Lower leg skin (tissue), 4 donors: ENCODE measurements at regions not wholly inside any gene's neighbourhood (a gene's known extent, or its start where the extent isn't known, plus 50 kb on each side); places are given as distances from the start of the nearest gene placed in this dataset.

Source experiments
- DNase-seq, 2 donors: peaks; one replicate each; pipeline ENCODE4 v3.0.0-alpha.2; 2019; ENCODE audit warnings: low spot score in 2 of 2
- H3K4me3 ChIP-seq: fragments of 200-600 bp; sonication (generic); 2 replicates; pipeline ENCODE4 v1.5.1; 2017; ENCODE audit warnings: mild to moderate bottlenecking, low read depth; ENCODE audit not compliant: poor library complexity, severe bottlenecking
- CTCF ChIP-seq, 3 donors: fragments of 450-650 bp; IDR thresholded peaks; one replicate each; pipeline ENCODE4 v1.5.1; 2016; ENCODE audit warnings: antibody characterized with exemption in 3 of 3, mild to moderate bottlenecking in 3 of 3, moderate library complexity in 2 of 3
- POLR2A ChIP-seq, 2 donors: fragments of 450-650 bp; IDR thresholded peaks; one replicate each; pipeline ENCODE4 v1.6.1; 2016 to 2017; ENCODE audit warnings: antibody characterized with exemption in 2 of 2, mild to moderate bottlenecking in 1 of 2, moderate library complexity in 1 of 2
- WGBS, 2 donors: methylation state at CpG; one replicate each; pipeline ENCODE4 v1.1.5; 2018; 5-methylcytosine and 5-hydroxymethylcytosine counted together
- intact Hi-C: fragments of 100-400 bp; cut with DNase I; formaldehyde crosslinking; loops from one replicate; pipeline ENCODE4 v1.15.0; 2023; ENCODE audit warnings: low total_unique reads

GRCh38 chr1:82799261-82799660 lies 998.5 kb downstream of the ADGRL2 start:
- 85% methylated on average over 1 of the region's 1 CpG; no CpG with 5 or more reads in 1 of the 2 donors for WGBS, 2 donors
- TF ChIP-seq CTCF (IDR thresholded peaks at IDR 0.05), result no peak
- no peak for TF ChIP-seq POLR2A (IDR thresholded peaks at IDR 0.05)
- H3K4me3 ChIP-seq, result no peak overlapping the region
- intact Hi-C loops, result no loop called here
- no peak for DNase-seq

GRCh38 chr1:82795508-82796149 lies 994.9 kb downstream of the ADGRL2 start:
- DNase-seq, result no peak
- no peak overlapping the region for H3K4me3 ChIP-seq
- TF ChIP-seq CTCF (IDR thresholded peaks at IDR 0.05) (no peak), POLR2A (IDR thresholded peaks at IDR 0.05) (no peak)
- intact Hi-C loops, result no loop called here
- WGBS, 2 donors, result 80% methylated on average over 3 of the region's 3 CpGs

- WGBS, 2 donors, result 82 to 86% methylated on average over 4 of the region's 4 CpGs
- intact Hi-C loops, result no loop called here
- TF ChIP-seq CTCF (IDR thresholded peaks at IDR 0.05) (no peak), POLR2A (IDR thresholded peaks at IDR 0.05) (no peak)
- no peak overlapping the region for H3K4me3 ChIP-seq
- no peak for DNase-seq
These were observed 991.4 kb downstream of the ADGRL2 start for GRCh38 chr1:82792151-82792550.

- H3K4me3 ChIP-seq, result no peak overlapping the region
- WGBS, 2 donors, result 88 to 89% methylated on average over 1 of the region's 1 CpG
These were observed 989.8 kb downstream of the ADGRL2 start for GRCh38 chr1:82790556-82790955.

GRCh38 chr1:82788660-82789059 lies 987.9 kb downstream of the ADGRL2 start:
- no peak for DNase-seq

More at GRCh38 chr1:82790556-82790955, 989.8 kb downstream of the ADGRL2 start:
- no peak for DNase-seq
- TF ChIP-seq CTCF (IDR thresholded peaks at IDR 0.05), result no peak
- TF ChIP-seq POLR2A (IDR thresholded peaks at IDR 0.05), result no peak
- intact Hi-C loops, result no loop called here

More at GRCh38 chr1:82788660-82789059, 987.9 kb downstream of the ADGRL2 start:
- intact Hi-C loops, result no loop called here
- no peak for TF ChIP-seq POLR2A (IDR thresholded peaks at IDR 0.05)
- TF ChIP-seq CTCF (IDR thresholded peaks at IDR 0.05), result no peak
- WGBS, 2 donors, result 73 to 82% methylated on average over 1 of the region's 1 CpG
- no peak overlapping the region for H3K4me3 ChIP-seq
